ENCODE measurements at regions not wholly inside any gene's neighbourhood (a gene's known extent, or its start where the extent isn't known, plus 50 kb on each side); places are given as distances from the start of the nearest gene placed in this dataset.

- no peak for DNase-seq
Observed at GRCh38 chr4:122203407-122203806, 51.3 kb downstream of the BLTP1 start.

GRCh38 chr4:122205687-122206086 is 53.6 kb downstream of the BLTP1 start:
- no peak for DNase-seq

GRCh38 chr4:122212880-122213279 is 60.7 kb downstream of the BLTP1 start:
- DNase-seq, result no peak

- DNase-seq, result no peak
Observed at GRCh38 chr4:122218762-122219161, 66.6 kb downstream of the BLTP1 start.

- DNase-seq, result no peak
Observed at GRCh38 chr4:122219356-122219755, 67.2 kb downstream of the BLTP1 start.

- DNase-seq, result no peak
Observed at GRCh38 chr4:122221322-122221721, 69.2 kb downstream of the BLTP1 start.

- no peak for DNase-seq
Observed at GRCh38 chr4:122224348-122224747, 72.2 kb downstream of the BLTP1 start.

- DNase-seq, result no peak
Observed at GRCh38 chr4:122227202-122227601, 75.1 kb downstream of the BLTP1 start.

- no peak for DNase-seq
Observed at GRCh38 chr4:122229857-122230256, 77.7 kb downstream of the BLTP1 start.

- DNase-seq, result no peak
Observed at GRCh38 chr4:122232633-122233032, 80.5 kb downstream of the BLTP1 start.

GRCh38 chr4:122234686-122235085 is 82.6 kb downstream of the BLTP1 start:
- DNase-seq, result no peak

GRCh38 chr4:122243785-122244184 is 91.7 kb downstream of the BLTP1 start:
- no peak for DNase-seq

GRCh38 chr4:122244764-122245163 is 92.6 kb downstream of the BLTP1 start:
- DNase-seq, result no peak

GRCh38 chr4:122246551-122246950 is 94.4 kb downstream of the BLTP1 start:
- DNase-seq, result no peak

- no peak for DNase-seq
Observed at GRCh38 chr4:122249357-122249756, 97.2 kb downstream of the BLTP1 start.

- no peak for DNase-seq
Observed at GRCh38 chr4:122252584-122252983, 100.5 kb downstream of the BLTP1 start.

GRCh38 chr4:122259849-122260248 is 107.7 kb downstream of the BLTP1 start:
- DNase-seq, result no peak

- no peak for DNase-seq
Observed at GRCh38 chr4:122276359-122276758, 102.5 kb upstream of the ADAD1 start.

GRCh38 chr4:122278976-122279375 is 99.8 kb upstream of the ADAD1 start:
- DNase-seq, result no peak

- no peak for DNase-seq
Observed at GRCh38 chr4:122279670-122280069, 99.1 kb upstream of the ADAD1 start.

GRCh38 chr4:122285285-122285684 is 93.5 kb upstream of the ADAD1 start:
- peak; percentile 47 for DNase-seq

GRCh38 chr4:122293374-122294365 is 85.1 kb upstream of the ADAD1 start:
- peak; percentile 64 for DNase-seq

GRCh38 chr4:122297694-122298093 is 81.1 kb upstream of the ADAD1 start:
- DNase-seq, result no peak

GRCh38 chr4:122300776-122301175 is 78.0 kb upstream of the ADAD1 start:
- no peak for DNase-seq

- DNase-seq, result no peak
Observed at GRCh38 chr4:122305853-122306252, 73.0 kb upstream of the ADAD1 start.

Measured in islet precursor cell (in vitro differentiated cells).